Fibroblast of mammary gland (primary cell): ENCODE measurements at regions not wholly inside any gene's neighbourhood (a gene's known extent, or its start where the extent isn't known, plus 50 kb on each side); places are given as distances from the start of the nearest gene placed in this dataset.

Experiments
- DNase-seq: peaks from one replicate; pipeline ENCODE4 v3.0.0-alpha.2; 2010; ENCODE audit warnings: low read depth
- H3K4me3 ChIP-seq: 2 replicates; pipeline ENCODE4 v1.5.1; 2011; ENCODE audit warnings: low read depth, mild to moderate bottlenecking, low read length, moderate library complexity; ENCODE audit not compliant: control insufficient read depth
- CTCF ChIP-seq: conservative IDR thresholded peaks from 2 replicates; pipeline ENCODE4 v1.5.1; 2011; ENCODE audit warnings: low read depth, low read length, inconsistent platforms; ENCODE audit not compliant: control insufficient read depth, insufficient read depth

GRCh38 chr11:103619480-103619879 is 417.0 kb upstream of the DDI1 start:
- DNase-seq, result peak; percentile 49
- peak; percentile 25 for TF ChIP-seq CTCF
- H3K4me3 ChIP-seq, result no peak overlapping the region

- no peak for TF ChIP-seq CTCF
- no peak overlapping the region for H3K4me3 ChIP-seq
- peak; percentile 46 for DNase-seq
Observed at GRCh38 chr11:103619938-103620337, 416.5 kb upstream of the DDI1 start.

GRCh38 chr11:103622296-103622695 is 414.1 kb upstream of the DDI1 start:
- no peak for TF ChIP-seq CTCF

GRCh38 chr11:103623933-103624332 is 412.5 kb upstream of the DDI1 start:
- H3K4me3 ChIP-seq, result no peak overlapping the region
- DNase-seq, result no peak
- no peak for TF ChIP-seq CTCF

More at GRCh38 chr11:103622296-103622695, 414.1 kb upstream of the DDI1 start:
- no peak for DNase-seq
- H3K4me3 ChIP-seq, result no peak overlapping the region

GRCh38 chr11:103624708-103625623 is 411.5 kb upstream of the DDI1 start:
- TF ChIP-seq CTCF, result no peak
- peak; percentile 99 for DNase-seq
- no peak overlapping the region for H3K4me3 ChIP-seq

- TF ChIP-seq CTCF, result no peak
- DNase-seq, result no peak
Observed at GRCh38 chr11:103625624-103625965, 410.8 kb upstream of the DDI1 start.

More at GRCh38 chr11:103625624-103625965, 410.8 kb upstream of the DDI1 start:
- no peak overlapping the region for H3K4me3 ChIP-seq
